ENCODE measurements at regions not wholly inside any gene's neighbourhood (a gene's known extent, or its start where the extent isn't known, plus 50 kb on each side); places are given as distances from the start of the nearest gene placed in this dataset.

- 64% methylated on average over 1 of the region's 3 CpGs for WGBS (ENCODE audit: insufficient coverage)
- DNase-seq (ENCODE audit: low read depth in 4 of 6, low spot score in 6 of 6): no peak
- Histone ChIP-seq H3K4me1 (ENCODE audit: control insufficient read depth, insufficient read depth, low read length) (no peaks in the 10 kb centered on the region), H3K36me3 (ENCODE audit: control insufficient read depth, insufficient read depth, low read length) (no peaks in the 10 kb centered on the region), H3K27me3 (ENCODE audit: control insufficient read depth, insufficient read depth, low read length) (no peaks in the 10 kb centered on the region), H3K4me3 (ENCODE audit: low read depth, low read length) (no peak overlapping the region), H3K27ac (ENCODE audit: low read depth, low read length) (no peak overlapping the region), H3K9me3 (ENCODE audit: control insufficient read depth, insufficient read depth, low read length) (no peaks in the 10 kb centered on the region)
These were observed 348.9 kb downstream of the TMEM114 start for GRCh38 chr16:8241408-8241807.

GRCh38 chr16:8239443-8239842 is 350.9 kb downstream of the TMEM114 start:
- no peaks in the 10 kb centered on the region for H3K9me3 ChIP-seq (ENCODE audit: control insufficient read depth, insufficient read depth, low read length)
- no peak for DNase-seq (ENCODE audit: low read depth in 4 of 6, low spot score in 6 of 6)
- H3K4me1 ChIP-seq (ENCODE audit: control insufficient read depth, insufficient read depth, low read length): no peaks in the 10 kb centered on the region
- H3K36me3 ChIP-seq (ENCODE audit: control insufficient read depth, insufficient read depth, low read length): no peaks in the 10 kb centered on the region
- no peak overlapping the region for H3K4me3 ChIP-seq (ENCODE audit: low read depth, low read length)
- H3K27ac ChIP-seq (ENCODE audit: low read depth, low read length): no peak overlapping the region
- H3K27me3 ChIP-seq (ENCODE audit: control insufficient read depth, insufficient read depth, low read length): no peaks in the 10 kb centered on the region
- 71% methylated on average over 2 of the region's 2 CpGs for WGBS (ENCODE audit: insufficient coverage)

- DNase-seq (ENCODE audit: low read depth in 4 of 6, low spot score in 6 of 6): peak in 1 of 6 donors; percentile 4
- 56% methylated on average over 2 of the region's 3 CpGs for WGBS (ENCODE audit: insufficient coverage)
- no peaks in the 10 kb centered on the region for H3K27me3 ChIP-seq (ENCODE audit: control insufficient read depth, insufficient read depth, low read length)
These were observed 352.9 kb downstream of the TMEM114 start for GRCh38 chr16:8237452-8237851.

GRCh38 chr16:8236816-8237215 is 353.5 kb downstream of the TMEM114 start:
- Histone ChIP-seq H3K9me3 (ENCODE audit: control insufficient read depth, insufficient read depth, low read length) (no peaks in the 10 kb centered on the region), H3K4me3 (ENCODE audit: low read depth, low read length) (no peak overlapping the region), H3K27ac (ENCODE audit: low read depth, low read length) (no peak overlapping the region), H3K4me1 (ENCODE audit: control insufficient read depth, insufficient read depth, low read length) (no peaks in the 10 kb centered on the region), H3K36me3 (ENCODE audit: control insufficient read depth, insufficient read depth, low read length) (no peaks in the 10 kb centered on the region), H3K27me3 (ENCODE audit: control insufficient read depth, insufficient read depth, low read length) (no peaks in the 10 kb centered on the region)
- 77% methylated on average over 2 of the region's 4 CpGs for WGBS (ENCODE audit: insufficient coverage)
- DNase-seq (ENCODE audit: low read depth in 4 of 6, low spot score in 6 of 6): no peak

More at GRCh38 chr16:8237452-8237851, 352.9 kb downstream of the TMEM114 start:
- H3K27ac ChIP-seq (ENCODE audit: low read depth, low read length): no peak overlapping the region
- H3K36me3 ChIP-seq (ENCODE audit: control insufficient read depth, insufficient read depth, low read length): no peaks in the 10 kb centered on the region
- no peak overlapping the region for H3K4me3 ChIP-seq (ENCODE audit: low read depth, low read length)
- no peaks in the 10 kb centered on the region for H3K9me3 ChIP-seq (ENCODE audit: control insufficient read depth, insufficient read depth, low read length)
- H3K4me1 ChIP-seq (ENCODE audit: control insufficient read depth, insufficient read depth, low read length): no peaks in the 10 kb centered on the region

GRCh38 chr16:8230497-8230896 is 359.8 kb downstream of the TMEM114 start:
- WGBS (ENCODE audit: insufficient coverage): 40% methylated on average over 2 of the region's 4 CpGs

GRCh38 chr16:8229011-8229520 is 361.2 kb downstream of the TMEM114 start:
- H3K4me1 ChIP-seq (ENCODE audit: control insufficient read depth, insufficient read depth, low read length): no peaks in the 10 kb centered on the region
- no peak overlapping the region for H3K27ac ChIP-seq (ENCODE audit: low read depth, low read length)
- no peaks in the 10 kb centered on the region for H3K36me3 ChIP-seq (ENCODE audit: control insufficient read depth, insufficient read depth, low read length)
- no peaks in the 10 kb centered on the region for H3K9me3 ChIP-seq (ENCODE audit: control insufficient read depth, insufficient read depth, low read length)
- no peaks in the 10 kb centered on the region for H3K27me3 ChIP-seq (ENCODE audit: control insufficient read depth, insufficient read depth, low read length)
- DNase-seq (ENCODE audit: low read depth in 4 of 6, low spot score in 6 of 6): no peak
- H3K4me3 ChIP-seq (ENCODE audit: low read depth, low read length): no peak overlapping the region
- 63% methylated on average over 3 of the region's 7 CpGs for WGBS (ENCODE audit: insufficient coverage)

More at GRCh38 chr16:8230497-8230896, 359.8 kb downstream of the TMEM114 start:
- no peaks in the 10 kb centered on the region for H3K9me3 ChIP-seq (ENCODE audit: control insufficient read depth, insufficient read depth, low read length)
- H3K4me1 ChIP-seq (ENCODE audit: control insufficient read depth, insufficient read depth, low read length): no peaks in the 10 kb centered on the region
- no peaks in the 10 kb centered on the region for H3K27me3 ChIP-seq (ENCODE audit: control insufficient read depth, insufficient read depth, low read length)
- no peak for DNase-seq (ENCODE audit: low read depth in 4 of 6, low spot score in 6 of 6)
- no peak overlapping the region for H3K27ac ChIP-seq (ENCODE audit: low read depth, low read length)
- H3K36me3 ChIP-seq (ENCODE audit: control insufficient read depth, insufficient read depth, low read length): no peaks in the 10 kb centered on the region
- H3K4me3 ChIP-seq (ENCODE audit: low read depth, low read length): no peak overlapping the region

GRCh38 chr16:8217201-8217600 is 373.1 kb downstream of the TMEM114 start:
- no peak overlapping the region for H3K27ac ChIP-seq (ENCODE audit: low read depth, low read length)
- H3K4me3 ChIP-seq (ENCODE audit: low read depth, low read length): no peak overlapping the region
- WGBS (ENCODE audit: insufficient coverage): 90% methylated on average over 2 of the region's 2 CpGs
- no peaks in the 10 kb centered on the region for H3K27me3 ChIP-seq (ENCODE audit: control insufficient read depth, insufficient read depth, low read length)
- peak in 1 of 6 donors; percentile 6 for DNase-seq (ENCODE audit: low read depth in 4 of 6, low spot score in 6 of 6)
- no peaks in the 10 kb centered on the region for H3K4me1 ChIP-seq (ENCODE audit: control insufficient read depth, insufficient read depth, low read length)
- H3K36me3 ChIP-seq (ENCODE audit: control insufficient read depth, insufficient read depth, low read length): no peaks in the 10 kb centered on the region
- no peaks in the 10 kb centered on the region for H3K9me3 ChIP-seq (ENCODE audit: control insufficient read depth, insufficient read depth, low read length)

- DNase-seq (ENCODE audit: low read depth in 4 of 6, low spot score in 6 of 6): no peak
- Histone ChIP-seq H3K4me1 (ENCODE audit: control insufficient read depth, insufficient read depth, low read length) (no peaks in the 10 kb centered on the region), H3K9me3 (ENCODE audit: control insufficient read depth, insufficient read depth, low read length) (no peaks in the 10 kb centered on the region), H3K27ac (ENCODE audit: low read depth, low read length) (no peak overlapping the region), H3K27me3 (ENCODE audit: control insufficient read depth, insufficient read depth, low read length) (no peaks in the 10 kb centered on the region), H3K4me3 (ENCODE audit: low read depth, low read length) (no peak overlapping the region), H3K36me3 (ENCODE audit: control insufficient read depth, insufficient read depth, low read length) (no peaks in the 10 kb centered on the region)
- WGBS (ENCODE audit: insufficient coverage): no CpG with 5 or more reads among the region's 1 CpG
These were observed 385.5 kb downstream of the TMEM114 start for GRCh38 chr16:8204769-8205168.

- 63% methylated on average over 2 of the region's 4 CpGs for WGBS (ENCODE audit: insufficient coverage)
- no peaks in the 10 kb centered on the region for H3K4me1 ChIP-seq (ENCODE audit: control insufficient read depth, insufficient read depth, low read length)
- DNase-seq (ENCODE audit: low read depth in 4 of 6, low spot score in 6 of 6): no peak
These were observed 386.2 kb downstream of the TMEM114 start for GRCh38 chr16:8204096-8204495.

GRCh38 chr16:8203101-8203500 is 387.2 kb downstream of the TMEM114 start:
- 71% methylated on average over 1 of the region's 2 CpGs for WGBS (ENCODE audit: insufficient coverage)
- H3K9me3 ChIP-seq (ENCODE audit: control insufficient read depth, insufficient read depth, low read length): no peaks in the 10 kb centered on the region
- DNase-seq (ENCODE audit: low read depth in 4 of 6, low spot score in 6 of 6): no peak

More at GRCh38 chr16:8204096-8204495, 386.2 kb downstream of the TMEM114 start:
- Histone ChIP-seq H3K36me3 (ENCODE audit: control insufficient read depth, insufficient read depth, low read length) (no peaks in the 10 kb centered on the region), H3K27me3 (ENCODE audit: control insufficient read depth, insufficient read depth, low read length) (no peaks in the 10 kb centered on the region), H3K9me3 (ENCODE audit: control insufficient read depth, insufficient read depth, low read length) (no peaks in the 10 kb centered on the region), H3K4me3 (ENCODE audit: low read depth, low read length) (no peak overlapping the region), H3K27ac (ENCODE audit: low read depth, low read length) (no peak overlapping the region)

More at GRCh38 chr16:8203101-8203500, 387.2 kb downstream of the TMEM114 start:
- no peak overlapping the region for H3K4me3 ChIP-seq (ENCODE audit: low read depth, low read length)
- H3K27me3 ChIP-seq (ENCODE audit: control insufficient read depth, insufficient read depth, low read length): no peaks in the 10 kb centered on the region
- H3K27ac ChIP-seq (ENCODE audit: low read depth, low read length): no peak overlapping the region
- H3K4me1 ChIP-seq (ENCODE audit: control insufficient read depth, insufficient read depth, low read length): no peaks in the 10 kb centered on the region
- H3K36me3 ChIP-seq (ENCODE audit: control insufficient read depth, insufficient read depth, low read length): no peaks in the 10 kb centered on the region

Measured in spinal cord (tissue), 9 donors.